IMR-90 (cell line): ENCODE measurements at regions not wholly inside any gene's neighbourhood (a gene's known extent, or its start where the extent isn't known, plus 50 kb on each side); places are given as distances from the start of the nearest gene placed in this dataset.

ENCODE experiments used
- ATAC-seq: fragments of 200-7000 bp; cut with Tn5 transposase; 2 replicates; pipeline ENCODE4 v1.9.1; 2020; ENCODE audit warnings: low read depth, mild to moderate bottlenecking, moderate library complexity
- BruUV-seq: library from RNA; stranded (reverse); fragments of 400-500 nt; replicated peaks from 2 replicates; lab custom pipeline; 2021; lab: Mats Ljungman, UMichigan
- CTCF ChIA-PET: fragments of 300-600 bp; formaldehyde crosslinking; extraction: SDS; loops from one replicate; lab custom pipeline; 2021; ENCODE audit warnings: antibody characterized with exemption; lab: Yijun Ruan, JAX
- POLR2A ChIA-PET: fragments of 300-600 bp; sonication (Branson Sonifier 250); formaldehyde crosslinking; loops from one replicate; lab custom pipeline; 2022; ENCODE audit warnings: antibody characterized with exemption; ENCODE audit not compliant: unreplicated experiment; lab: Charles Lee
- DNase-seq: peaks from one replicate; pipeline ENCODE4 v3.0.0; 2013
- H2AFZ ChIP-seq: replicated peaks from 2 replicates; pipeline ENCODE3; 2013; ENCODE audit warnings: low read length, mild to moderate bottlenecking; ENCODE audit not compliant: poor library complexity
- H2AK5ac ChIP-seq: 2 replicates; pipeline ENCODE4 v1.6.1; 2013; ENCODE audit warnings: low read depth, low read length, inconsistent platforms
- H2AK9ac ChIP-seq: replicated peaks from 2 replicates; pipeline ENCODE3; 2013; ENCODE audit warnings: mild to moderate bottlenecking, low read depth, low read length, moderate library complexity; ENCODE audit not compliant: poor library complexity
- H2BK120ac ChIP-seq: 2 replicates; pipeline ENCODE4 v1.6.1; 2013; ENCODE audit warnings: low read depth, low read length, inconsistent platforms
- H2BK15ac ChIP-seq: 3 replicates; pipeline ENCODE4 v1.6.1; 2013; ENCODE audit warnings: low read depth, low read length, inconsistent platforms
- H2BK20ac ChIP-seq: 2 replicates; pipeline ENCODE4 v1.6.1; 2013; ENCODE audit warnings: low read depth, mild to moderate bottlenecking, inconsistent platforms, low read length, moderate library complexity
- H2BK5ac ChIP-seq: 2 replicates; pipeline ENCODE4 v1.6.1; 2013; ENCODE audit warnings: mild to moderate bottlenecking, low read depth, low read length, inconsistent platforms; ENCODE audit not compliant: poor library complexity, severe bottlenecking
- H3K14ac ChIP-seq: replicated peaks from 2 replicates; pipeline ENCODE4 v1.6.1; 2013; ENCODE audit warnings: low read depth, low read length, inconsistent platforms
- H3K18ac ChIP-seq: 2 replicates; pipeline ENCODE4 v1.6.1; 2013; ENCODE audit warnings: low read depth, low read length, control low read depth
- H3K23ac ChIP-seq: 2 replicates; pipeline ENCODE4 v1.6.1; 2013; ENCODE audit warnings: low read depth, low read length, inconsistent platforms
- H3K27ac ChIP-seq: 2 replicates; pipeline ENCODE4 v1.5.1; 2013; ENCODE audit warnings: mild to moderate bottlenecking, control low read depth, low read length; ENCODE audit not compliant: insufficient read depth
- H3K27me3 ChIP-seq: 2 replicates; pipeline ENCODE4 v1.6.1; 2013; ENCODE audit warnings: low read length; ENCODE audit not compliant: control insufficient read depth, insufficient read depth
- H3K36me3 ChIP-seq: 2 replicates; pipeline ENCODE4 v1.6.1; 2013; ENCODE audit warnings: low read length, mixed read lengths; ENCODE audit not compliant: control insufficient read depth, insufficient read depth
- H3K4ac ChIP-seq: 2 replicates; pipeline ENCODE4 v1.6.1; 2013; ENCODE audit warnings: low read depth, low read length, inconsistent platforms
- H3K4me1 ChIP-seq: 2 replicates; pipeline ENCODE4 v1.6.1; 2013; ENCODE audit warnings: low read length, mixed read lengths; ENCODE audit not compliant: control insufficient read depth, insufficient read depth
- H3K4me2 ChIP-seq: 2 replicates; pipeline ENCODE4 v1.6.1; 2013; ENCODE audit warnings: low read depth, mild to moderate bottlenecking, control low read depth, low read length, moderate library complexity
- H3K4me3 ChIP-seq: 2 replicates; pipeline ENCODE4 v1.5.1; 2013; ENCODE audit warnings: low read depth, mild to moderate bottlenecking, control low read depth, low read length, moderate library complexity; ENCODE audit not compliant: insufficient read depth
- H3K56ac ChIP-seq: 2 replicates; pipeline ENCODE4 v1.6.1; 2013; ENCODE audit warnings: low read length, inconsistent platforms; ENCODE audit not compliant: insufficient read depth; ENCODE audit errors: extremely low read depth
- H3K79me1 ChIP-seq, 2 experiments: 2 replicates each; pipeline ENCODE4 v1.6.1; 2013; ENCODE audit warnings: low read length in 2 of 2, inconsistent platforms in 1 of 2, low read depth in 1 of 2
- H3K9ac ChIP-seq: 2 replicates; pipeline ENCODE4 v1.6.1; 2013; ENCODE audit warnings: low read depth, low read length, control low read depth
- H3K9me1 ChIP-seq: 2 replicates; pipeline ENCODE4 v1.6.1; 2013; ENCODE audit warnings: low read length, inconsistent platforms; ENCODE audit not compliant: insufficient read depth
- H3K9me3 ChIP-seq: 2 replicates; pipeline ENCODE4 v1.6.1; 2013; ENCODE audit warnings: low read length; ENCODE audit not compliant: control insufficient read depth, insufficient read depth
- H4K20me1 ChIP-seq: 2 replicates; pipeline ENCODE4 v1.6.1; 2013; ENCODE audit warnings: low read length, inconsistent platforms; ENCODE audit not compliant: insufficient read depth
- H4K5ac ChIP-seq: 2 replicates; pipeline ENCODE4 v1.6.1; 2013; ENCODE audit warnings: mild to moderate bottlenecking, low read depth, low read length, control low read depth
- H4K8ac ChIP-seq, 2 experiments: 2 replicates each; pipeline ENCODE4 v1.6.1; 2013; ENCODE audit warnings: low read depth in 2 of 2, low read length in 2 of 2, control low read depth in 1 of 2, inconsistent platforms in 1 of 2
- H4K91ac ChIP-seq: 2 replicates; pipeline ENCODE4 v1.6.1; 2013; ENCODE audit warnings: low read depth, low read length, inconsistent platforms; ENCODE audit not compliant: insufficient read depth
- CEBPB ChIP-seq: IDR thresholded peaks from 2 replicates; pipeline ENCODE4 v1.6.1; 2012; ENCODE audit warnings: low read depth, low read length, improper control_type of control experiment
- CHD1 ChIP-seq: IDR thresholded peaks from 2 replicates; pipeline ENCODE4 v1.6.1; 2012; ENCODE audit warnings: low read depth, low read length, improper control_type of control experiment
- CTCF ChIP-seq: conservative IDR thresholded peaks from 2 replicates; pipeline ENCODE4 v1.5.1; 2012; ENCODE audit warnings: mild to moderate bottlenecking, low read depth, low read length, improper control_type of control experiment
- ELK1 ChIP-seq: fragments of 150-350 bp; IDR thresholded peaks from 2 replicates; pipeline ENCODE4 v1.6.1; 2016; ENCODE audit warnings: low read depth, mild to moderate bottlenecking, low read length, moderate library complexity, borderline replicate concordance
- FOS ChIP-seq: fragments of 150-350 bp; IDR thresholded peaks from 2 replicates; pipeline ENCODE4 v1.6.1; 2016; ENCODE audit warnings: low read depth, low read length
- MAFK ChIP-seq: IDR thresholded peaks from 2 replicates; pipeline ENCODE4 v1.6.1; 2012; ENCODE audit warnings: low read depth, low read length, improper control_type of control experiment
- NFE2L2 ChIP-seq: fragments of 150-350 bp; IDR thresholded peaks from 2 replicates; pipeline ENCODE4 v1.6.1; 2016; ENCODE audit warnings: low read depth, mild to moderate bottlenecking, low read length
- POLR2A ChIP-seq: IDR thresholded peaks from 2 replicates; pipeline ENCODE4 v1.6.1; 2012; ENCODE audit warnings: mild to moderate bottlenecking, low read depth, low read length
- RCOR1 ChIP-seq: IDR thresholded peaks from 2 replicates; pipeline ENCODE4 v1.6.1; 2012; ENCODE audit warnings: mild to moderate bottlenecking, low read length, improper control_type of control experiment; ENCODE audit not compliant: insufficient replicate concordance
- WGBS, 2 experiments: methylation state at CpG; one replicate each; pipeline versions ENCODE4 v1.1.5 to v1.1.7; 2013; ENCODE audit warnings: missing lambda C conversion rate in 2 of 2; ENCODE audit not compliant: insufficient read length in 1 of 2; ENCODE audit errors: extremely low coverage in 2 of 2; 5-methylcytosine and 5-hydroxymethylcytosine counted together
- dilution Hi-C: fragments of 300-500 bp; cut with HindIII; formaldehyde crosslinking; loops from one replicate; pipeline ENCODE4 v1.14.3; 2018; ENCODE audit warnings: low sequenced_read_pairs; ENCODE audit not compliant: unreplicated experiment
- in situ Hi-C: fragments of 300-500 bp; cut with MboI; formaldehyde crosslinking; loops from 3 replicates; pipeline ENCODE4 v1.14.3; 2019; ENCODE audit warnings: low sequenced_read_pairs, inconsistent platforms, mixed read lengths
- intact Hi-C: fragments of 100-400 bp; cut with micrococcal nuclease; formaldehyde crosslinking; loops from 2 replicates; pipeline ENCODE4 v1.10.0; 2022

GRCh38 chr1:81472387-81472786, 328.3 kb upstream of the ADGRL2 start:
- intact Hi-C loops = no loop called here
- no peak overlapping the region for H3K56ac ChIP-seq
- no peaks in the 10 kb centered on the region for H3K9me1 ChIP-seq
- no peak overlapping the region for H4K5ac ChIP-seq
- no peaks in the 10 kb centered on the region for H3K27me3 ChIP-seq
- H4K8ac ChIP-seq = no peak overlapping the region
- H3K4me1 ChIP-seq = no peaks in the 10 kb centered on the region
- no peak overlapping the region for H2BK20ac ChIP-seq
- H3K18ac ChIP-seq = no peak overlapping the region
- no peak overlapping the region for H2AK9ac ChIP-seq
- H3K79me1 ChIP-seq = no peaks in the 10 kb centered on the region
- no peak overlapping the region for H4K91ac ChIP-seq
- WGBS, 2 experiments = 100% methylated on average over 1 of the region's 6 CpGs; no CpG with 5 or more reads in 1 of the 2 experiments
- no peaks in the 10 kb centered on the region for H4K20me1 ChIP-seq
- no peak overlapping the region for H2AFZ ChIP-seq
- H2BK5ac ChIP-seq = no peak overlapping the region
- no peaks in the 10 kb centered on the region for H3K36me3 ChIP-seq
- no peak overlapping the region for H3K14ac ChIP-seq
- CTCF ChIA-PET = no interaction called here
- H3K4ac ChIP-seq = no peak overlapping the region
- ATAC-seq = no peak
- no peak overlapping the region for H3K9ac ChIP-seq
- no TSS peak for BruUV-seq
- TF ChIP-seq POLR2A (no peak), FOS (no peak), NFE2L2 (no peak), MAFK (no peak), ELK1 (no peak), RCOR1 (no peak), CTCF (no peak), CEBPB (no peak), CHD1 (no peak)
- H3K23ac ChIP-seq = no peak overlapping the region
- no peak overlapping the region for H2BK15ac ChIP-seq
- H3K27ac ChIP-seq = no peak overlapping the region
- H2BK120ac ChIP-seq = no peak overlapping the region
- H3K9me3 ChIP-seq = no peaks in the 10 kb centered on the region
- dilution Hi-C loops = no loop called here
- no peak overlapping the region for H3K4me2 ChIP-seq
- H2AK5ac ChIP-seq = no peak overlapping the region
- DNase-seq = no peak
- in situ Hi-C loops = no loop called here
- H3K4me3 ChIP-seq = no peak overlapping the region
- POLR2A ChIA-PET = no interaction called here
